Body of pancreas (tissue), 4 donors: ENCODE measurements at regions not wholly inside any gene's neighbourhood (a gene's known extent, or its start where the extent isn't known, plus 50 kb on each side); places are given as distances from the start of the nearest gene placed in this dataset.

Experiments
- ATAC-seq: fragments of 150-250 bp; one replicate; pipeline ENCODE4 v1.9.1; 2016
- DNase-seq, 4 donors: peaks; one replicate each; pipeline ENCODE4 v3.0.0-alpha.2; 2019
- H3K27ac ChIP-seq, 4 donors: fragments of 200-600 bp; sonication (generic); 1 replicate in 3 of 4; 2 replicates in 1 of 4; pipeline versions ENCODE4 v1.5.1 to v1.6.1; 2016 to 2019; ENCODE audit warnings: mild to moderate bottlenecking in 1 of 4, mixed read lengths in 1 of 4, moderate library complexity in 1 of 4
- H3K27me3 ChIP-seq, 2 donors: fragments of 200-600 bp; sonication (generic); one replicate each; pipeline ENCODE4 v1.6.0; 2016; ENCODE audit warnings: mild to moderate bottlenecking in 1 of 2
- H3K36me3 ChIP-seq, 2 donors: fragments of 200-600 bp; sonication (generic); replicated peaks in 1 of 2; 2 replicates each; pipeline ENCODE4 v1.5.1; 2016; ENCODE audit warnings: low read depth in 2 of 2; ENCODE audit not compliant: insufficient read depth in 1 of 2
- H3K4me1 ChIP-seq: fragments of 200-600 bp; sonication (generic); one replicate; pipeline ENCODE4 v1.6.0; 2016
- H3K4me3 ChIP-seq, 2 donors: fragments of 200-600 bp; sonication (generic); 1 replicate in 1 of 2; 2 replicates in 1 of 2; pipeline ENCODE4 v1.5.1; 2016 to 2019
- H3K9me3 ChIP-seq, 3 donors: fragments of 200-600 bp; sonication (generic); 1 replicate in 2 of 3; 2 replicates in 1 of 3; pipeline ENCODE4 v1.5.1; 2016
- CTCF ChIP-seq, 7 experiments: fragments of 450-650 bp in 4 of 7; fragments of 200-600 bp in 3 of 7; sonication (generic) in 3 of 7; IDR thresholded peaks; one replicate each; pipeline ENCODE4 v1.5.1; 2016 to 2019; ENCODE audit warnings: antibody characterized with exemption in 7 of 7
- POLR2A ChIP-seq, 3 donors: fragments of 450-650 bp; IDR thresholded peaks; one replicate each; pipeline ENCODE4 v1.6.1; 2016; ENCODE audit warnings: antibody characterized with exemption in 3 of 3, mild to moderate bottlenecking in 2 of 3
- WGBS, 2 donors: methylation state at CpG; one replicate each; pipeline ENCODE4 v1.1.5; 2017; 5-methylcytosine and 5-hydroxymethylcytosine counted together
- intact Hi-C: fragments of 100-400 bp; cut with DNase I; formaldehyde crosslinking; loops from one replicate; pipeline ENCODE4 v1.15.1; 2023

GRCh38 chr21:31473685-31474345 is 129.8 kb upstream of the TIAM1 start:
- DNase-seq = no peak
- no peak for ATAC-seq
- intact Hi-C loops = no loop called here
- Histone ChIP-seq H3K27ac (no peak overlapping the region), H3K27me3 (no peaks in the 10 kb centered on the region), H3K9me3 (no peaks in the 10 kb centered on the region), H3K4me1 (peaks cover 5% of the 10 kb centered on the region), H3K36me3 (no peaks in the 10 kb centered on the region), H3K4me3 (no peak overlapping the region)
- no peak for TF ChIP-seq POLR2A (IDR thresholded peaks at IDR 0.05)
- no peak for TF ChIP-seq CTCF (IDR thresholded peaks at IDR 0.05)
- whole genome bisulfite sequencing, 2 donors = 69 to 74% methylated on average over 8 of the region's 8 CpGs

- Histone ChIP-seq H3K27me3 (no peaks in the 10 kb centered on the region), H3K27ac (no peak overlapping the region), H3K4me1 (peaks cover 5% of the 10 kb centered on the region), H3K36me3 (no peaks in the 10 kb centered on the region), H3K9me3 (no peaks in the 10 kb centered on the region), H3K4me3 (no peak overlapping the region)
- intact Hi-C loops = no loop called here
- DNase-seq (no peak), ATAC-seq (no peak)
- no peak for TF ChIP-seq CTCF (IDR thresholded peaks at IDR 0.05)
- no peak for TF ChIP-seq POLR2A (IDR thresholded peaks at IDR 0.05)
- 69 to 77% methylated on average over 4 of the region's 4 CpGs for WGBS, 2 donors
Measured at GRCh38 chr21:31471865-31472264, 127.8 kb upstream of the TIAM1 start.

GRCh38 chr21:31470896-31471694 is 127.0 kb upstream of the TIAM1 start:
- 43 to 52% methylated on average over 13 to 19 of the region's 19 CpGs for WGBS, 2 donors
- Histone ChIP-seq H3K36me3 (no peaks in the 10 kb centered on the region), H3K27me3 (no peaks in the 10 kb centered on the region), H3K27ac (no peak overlapping the region), H3K9me3 (no peaks in the 10 kb centered on the region), H3K4me3 (no peak overlapping the region), H3K4me1 (peaks cover 5% of the 10 kb centered on the region)
- TF ChIP-seq CTCF (IDR thresholded peaks at IDR 0.05) (no peak), POLR2A (IDR thresholded peaks at IDR 0.05) (no peak)
- ATAC-seq = no peak
- intact Hi-C loops = no loop called here
- DNase-seq = no peak

- no peak for ATAC-seq
- Histone ChIP-seq H3K9me3 (no peaks in the 10 kb centered on the region), H3K36me3 (no peaks in the 10 kb centered on the region), H3K27ac (no peak overlapping the region), H3K4me3 (no peak overlapping the region), H3K27me3 (no peaks in the 10 kb centered on the region), H3K4me1 (no peaks in the 10 kb centered on the region)
- intact Hi-C loops = no loop called here
- WGBS, 2 donors = 76 to 77% methylated on average over 10 of the region's 10 CpGs
- DNase-seq = no peak
- TF ChIP-seq POLR2A (IDR thresholded peaks at IDR 0.05) (no peak), CTCF (IDR thresholded peaks at IDR 0.05) (no peak)
Measured at GRCh38 chr21:31460980-31461379, 116.9 kb upstream of the TIAM1 start.
